Psoas muscle (tissue), 7 donors: ENCODE measurements at regions not wholly inside any gene's neighbourhood (a gene's known extent, or its start where the extent isn't known, plus 50 kb on each side); places are given as distances from the start of the nearest gene placed in this dataset.
A peak's percentile ranks its signal among the peaks of the same experiment; 100 is the strongest.

Source experiments
- ATAC-seq, 4 donors: fragments of 200-7000 bp; cut with Tn5 transposase; one replicate each; pipeline ENCODE4 v1.9.1; 2020; ENCODE audit warnings: moderate library complexity in 3 of 4, mild to moderate bottlenecking in 2 of 4
- DNase-seq, 2 donors: peaks; one replicate each; pipeline ENCODE4 v3.0.0-alpha.2; 2020
- H3K27ac ChIP-seq: fragments of 200-600 bp; one replicate; pipeline ENCODE4 v1.8.0; 2022
- H3K27me3 ChIP-seq, 3 donors: fragments of 200-600 bp in 1 of 3; one replicate each; pipeline versions ENCODE4 v1.6.1 to v1.8.0; 2013 to 2022; ENCODE audit warnings: low read length in 2 of 3, mild to moderate bottlenecking in 2 of 3, moderate library complexity in 1 of 3; ENCODE audit not compliant: insufficient read depth in 3 of 3
- H3K36me3 ChIP-seq, 2 donors: fragments of 200-600 bp in 1 of 2; one replicate each; pipeline versions ENCODE4 v1.6.1 to v1.8.0; 2013 to 2022; ENCODE audit warnings: low read depth in 1 of 2, mild to moderate bottlenecking in 1 of 2, moderate library complexity in 1 of 2; ENCODE audit not compliant: insufficient read depth in 1 of 2
- H3K4me1 ChIP-seq: fragments of 200-600 bp; one replicate; pipeline ENCODE4 v1.8.0; 2022
- H3K4me3 ChIP-seq: fragments of 200-600 bp; one replicate; pipeline ENCODE4 v1.8.0; 2022; ENCODE audit warnings: mild to moderate bottlenecking
- H3K9me3 ChIP-seq: fragments of 200-600 bp; one replicate; pipeline ENCODE4 v1.8.0; 2022
- WGBS, 3 donors: extraction: QIAGEN DNeasy Blood & Tissue Kit; methylation state at CpG; one replicate each; pipeline versions ENCODE4 v1.1.6 to v1.1.7; 2013; 5-methylcytosine and 5-hydroxymethylcytosine counted together
- intact Hi-C, 2 donors: fragments of 100-400 bp; cut with DNase I; formaldehyde crosslinking; loops; one replicate each; pipeline versions ENCODE4 v1.11.0 to v1.14.2; 2022
- TF ChIP-seq, protein P1 (sequence below): fragments of 200-600 bp; IDR thresholded peaks from one replicate; pipeline ENCODE4 v1.8.0; 2022; ENCODE audit warnings: antibody characterized with exemption
- donor health status: healthy with polysubstance abuse.
- donor health status: DM: no; HTN: no; CAD: no; lungs with moderate emphysema.
- donor health status: Bipolar disorder and iron deficiency.
- donor health status: healthy.
- donor health status: DM: yes; HTN: yes; CAD: no.
- donor health status: DM: no; HTN: no; CAD: no.
- donor health status: DM: yes; HTN: yes; CAD: no.

DNA sequence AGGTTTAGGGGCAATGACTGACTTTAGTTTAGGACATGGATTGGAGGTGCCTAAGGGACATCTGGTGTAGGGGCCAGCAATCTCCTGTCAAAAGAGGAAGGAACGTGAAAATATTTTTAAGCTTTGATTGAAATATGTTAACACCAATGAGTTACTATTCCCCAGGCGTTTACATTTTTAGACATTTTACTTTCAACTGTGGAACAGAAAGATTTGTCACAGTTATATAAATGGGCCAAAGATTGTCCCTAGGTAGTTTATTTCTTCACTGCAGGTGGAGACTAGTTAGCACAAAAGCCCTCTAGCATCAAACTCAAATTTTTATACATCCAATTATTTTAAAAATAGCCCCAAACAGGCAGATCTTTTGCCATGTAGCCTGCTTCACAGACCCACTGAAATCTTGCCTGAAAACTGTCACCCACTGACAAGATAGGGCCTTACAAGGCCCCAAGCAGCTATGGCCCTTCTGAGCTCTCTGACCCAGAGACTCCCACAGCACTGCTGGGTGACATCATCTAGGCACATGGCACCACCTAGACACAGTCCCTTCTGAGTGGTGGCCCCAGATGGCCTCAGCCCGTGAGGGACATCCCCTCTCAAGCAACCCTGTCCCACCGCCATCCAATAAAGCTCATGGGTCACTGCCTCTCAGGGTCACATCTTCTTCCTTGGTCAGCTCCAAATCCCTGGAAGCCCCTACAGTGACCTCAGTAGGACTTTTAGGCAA, 64.8 kb upstream of the DOCK9 start:
- TF ChIP-seq, protein P1, sequence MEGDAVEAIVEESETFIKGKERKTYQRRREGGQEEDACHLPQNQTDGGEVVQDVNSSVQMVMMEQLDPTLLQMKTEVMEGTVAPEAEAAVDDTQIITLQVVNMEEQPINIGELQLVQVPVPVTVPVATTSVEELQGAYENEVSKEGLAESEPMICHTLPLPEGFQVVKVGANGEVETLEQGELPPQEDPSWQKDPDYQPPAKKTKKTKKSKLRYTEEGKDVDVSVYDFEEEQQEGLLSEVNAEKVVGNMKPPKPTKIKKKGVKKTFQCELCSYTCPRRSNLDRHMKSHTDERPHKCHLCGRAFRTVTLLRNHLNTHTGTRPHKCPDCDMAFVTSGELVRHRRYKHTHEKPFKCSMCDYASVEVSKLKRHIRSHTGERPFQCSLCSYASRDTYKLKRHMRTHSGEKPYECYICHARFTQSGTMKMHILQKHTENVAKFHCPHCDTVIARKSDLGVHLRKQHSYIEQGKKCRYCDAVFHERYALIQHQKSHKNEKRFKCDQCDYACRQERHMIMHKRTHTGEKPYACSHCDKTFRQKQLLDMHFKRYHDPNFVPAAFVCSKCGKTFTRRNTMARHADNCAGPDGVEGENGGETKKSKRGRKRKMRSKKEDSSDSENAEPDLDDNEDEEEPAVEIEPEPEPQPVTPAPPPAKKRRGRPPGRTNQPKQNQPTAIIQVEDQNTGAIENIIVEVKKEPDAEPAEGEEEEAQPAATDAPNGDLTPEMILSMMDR = no peak
- Histone ChIP-seq H3K9me3 (no peaks in the 10 kb centered on the region), H3K27me3 (peaks cover 0 to 1% (median 0%) of the 10 kb centered on the region in 3 donors), H3K36me3 (no peaks in the 10 kb centered on the region), H3K4me1 (no peaks in the 10 kb centered on the region), H3K4me3 (no peak overlapping the region), H3K27ac (no peak overlapping the region)
- no peak for ATAC-seq
- intact Hi-C loops = no loop called here
- 83 to 91% (median 83%) methylated on average over 4 of the region's 4 CpGs for WGBS, 3 donors
- DNase-seq = no peak

GRCh38 chr13:99043831-99044231, 66.0 kb upstream of the DOCK9 start:
- DNase-seq (no peak), ATAC-seq (peak in 1 of 4 donors; percentile 42)
- WGBS, 3 donors = 95 to 99% (median 96%) methylated on average over 4 of the region's 4 CpGs
- H3K27ac ChIP-seq = no peak overlapping the region
- no peak overlapping the region for H3K4me3 ChIP-seq
- peaks cover 0 to 1% (median 0%) of the 10 kb centered on the region in 3 donors for H3K27me3 ChIP-seq
- H3K4me1 ChIP-seq = no peaks in the 10 kb centered on the region
- no peaks in the 10 kb centered on the region for H3K36me3 ChIP-seq
- H3K9me3 ChIP-seq = no peaks in the 10 kb centered on the region
- intact Hi-C loops = no loop called here
- TF ChIP-seq, protein P1 = no peak

- H3K27ac ChIP-seq = no peak overlapping the region
- no peaks in the 10 kb centered on the region for H3K36me3 ChIP-seq
- no peak overlapping the region for H3K4me3 ChIP-seq
- DNase-seq (no peak), ATAC-seq (no peak)
- peaks cover 0 to 1% (median 0%) of the 10 kb centered on the region in 3 donors for H3K27me3 ChIP-seq
- TF ChIP-seq, protein P1 = no peak
- no peaks in the 10 kb centered on the region for H3K4me1 ChIP-seq
- 70 to 84% (median 73%) methylated on average over 4 of the region's 4 CpGs for WGBS, 3 donors
- intact Hi-C loops = no loop called here
- no peaks in the 10 kb centered on the region for H3K9me3 ChIP-seq
Measured at GRCh38 chr13:99044764-99045163, 66.9 kb upstream of the DOCK9 start.

GRCh38 chr13:99045396-99045795, 67.5 kb upstream of the DOCK9 start:
- TF ChIP-seq, protein P1 = no peak
- DNase-seq (no peak), ATAC-seq (no peak)
- intact Hi-C loops = no loop called here
- H3K27me3 ChIP-seq = peaks cover 0 to 1% (median 0%) of the 10 kb centered on the region in 3 donors
- no peak overlapping the region for H3K27ac ChIP-seq
- no peaks in the 10 kb centered on the region for H3K9me3 ChIP-seq
- no peaks in the 10 kb centered on the region for H3K4me1 ChIP-seq
- WGBS, 3 donors = 81 to 92% (median 84%) methylated on average over 1 of the region's 1 CpG
- no peaks in the 10 kb centered on the region for H3K36me3 ChIP-seq
- no peak overlapping the region for H3K4me3 ChIP-seq

DNA sequence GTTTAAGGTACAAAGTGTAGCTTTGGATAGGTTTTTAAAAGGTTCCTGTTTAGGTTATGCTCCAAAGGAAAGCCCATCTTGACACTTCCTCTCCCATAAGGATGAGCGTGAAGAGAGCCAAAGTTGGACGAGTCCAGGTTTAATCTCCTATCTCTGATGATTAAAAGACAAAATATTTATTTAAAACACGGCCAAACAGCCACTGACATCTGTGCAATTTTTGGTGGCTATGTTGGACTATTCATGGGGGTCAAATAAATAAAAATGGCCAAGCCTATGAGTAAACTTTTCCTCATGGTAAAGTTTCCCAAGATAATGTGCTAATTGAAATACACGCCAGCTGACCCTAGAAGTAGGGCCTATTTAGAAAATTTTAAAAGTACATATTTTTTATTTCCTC, 69.0 kb upstream of the DOCK9 start:
- H3K27ac ChIP-seq = no peak overlapping the region
- H3K4me1 ChIP-seq = no peaks in the 10 kb centered on the region
- peaks cover 0 to 1% (median 0%) of the 10 kb centered on the region in 3 donors for H3K27me3 ChIP-seq
- no peaks in the 10 kb centered on the region for H3K36me3 ChIP-seq
- no peak overlapping the region for H3K4me3 ChIP-seq
- DNase-seq (no peak), ATAC-seq (no peak)
- WGBS, 3 donors = 45 to 71% (median 53%) methylated on average over 4 of the region's 4 CpGs
- no peaks in the 10 kb centered on the region for H3K9me3 ChIP-seq
- intact Hi-C loops = no loop called here
- TF ChIP-seq, protein P1 = no peak
